GM19043 (cell line): ENCODE measurements at regions not wholly inside any gene's neighbourhood (a gene's known extent, or its start where the extent isn't known, plus 50 kb on each side); places are given as distances from the start of the nearest gene placed in this dataset.

ENCODE experiments used
- ATAC-seq: cut with Tn5 transposase; IDR thresholded peaks from one replicate; pipeline ENCODE4 v1.9.1; 2021; ENCODE audit warnings: low read depth; ENCODE audit not compliant: unreplicated experiment

- ATAC-seq, result no peak
Measured at GRCh38 chr3:30290479-30290878, 315.9 kb upstream of the TGFBR2 start.

DNA sequence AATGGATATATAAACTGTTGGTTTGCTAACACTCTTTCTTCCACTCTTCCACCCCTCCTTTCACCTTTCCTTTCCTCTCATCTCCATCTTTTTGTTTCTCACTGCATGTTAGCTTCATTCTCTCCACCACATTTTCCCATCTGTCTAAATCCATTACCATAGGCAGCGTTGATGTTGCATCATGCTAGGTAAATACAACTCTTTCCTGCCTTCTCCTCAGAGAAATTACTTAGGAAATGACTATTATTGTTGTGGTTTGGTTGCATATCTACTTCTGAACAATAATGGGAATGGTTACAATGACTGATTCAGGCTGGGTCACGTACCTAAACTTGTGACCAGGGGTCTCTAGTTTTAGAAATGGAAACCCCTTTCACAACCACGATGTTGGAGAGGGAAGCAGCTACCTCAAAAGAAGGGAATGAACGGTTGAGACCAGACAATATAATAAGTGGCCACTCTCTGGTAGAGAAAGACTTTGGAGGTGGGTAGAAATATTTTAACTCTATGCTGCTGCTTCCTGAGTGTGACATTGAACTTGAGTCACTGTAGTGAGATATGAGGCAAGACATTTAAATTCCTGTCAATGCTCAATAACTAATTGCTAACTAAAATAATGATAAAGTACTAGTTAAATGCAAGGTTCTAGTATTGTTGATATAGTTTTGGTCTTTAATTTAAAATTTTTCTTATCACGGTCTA, 314.1 kb upstream of the TGFBR2 start:
- ATAC-seq, result no peak

GRCh38 chr3:30293621-30294240, 312.7 kb upstream of the TGFBR2 start:
- ATAC-seq, result no peak

DNA sequence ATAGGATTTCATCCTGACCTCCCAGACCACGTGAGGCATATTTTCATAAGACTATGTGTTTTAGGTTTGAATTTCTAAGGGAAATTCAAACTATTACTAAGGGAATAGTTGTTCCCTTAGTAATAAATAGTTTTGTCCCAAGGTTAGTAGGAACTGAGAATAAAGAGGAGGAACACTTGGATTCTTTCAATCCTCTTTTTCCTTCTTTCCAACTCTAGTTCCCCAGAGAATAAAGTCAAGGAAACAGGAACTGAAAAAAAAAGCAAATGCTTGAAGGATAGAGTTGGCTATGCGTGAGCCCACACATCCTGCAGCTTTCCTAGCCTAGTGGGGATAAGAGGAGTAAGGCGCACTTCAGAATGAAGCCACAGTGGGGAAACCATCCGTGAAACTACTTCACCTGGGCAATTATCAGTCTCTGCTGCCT, 312.1 kb upstream of the TGFBR2 start:
- ATAC-seq, result no peak

DNA sequence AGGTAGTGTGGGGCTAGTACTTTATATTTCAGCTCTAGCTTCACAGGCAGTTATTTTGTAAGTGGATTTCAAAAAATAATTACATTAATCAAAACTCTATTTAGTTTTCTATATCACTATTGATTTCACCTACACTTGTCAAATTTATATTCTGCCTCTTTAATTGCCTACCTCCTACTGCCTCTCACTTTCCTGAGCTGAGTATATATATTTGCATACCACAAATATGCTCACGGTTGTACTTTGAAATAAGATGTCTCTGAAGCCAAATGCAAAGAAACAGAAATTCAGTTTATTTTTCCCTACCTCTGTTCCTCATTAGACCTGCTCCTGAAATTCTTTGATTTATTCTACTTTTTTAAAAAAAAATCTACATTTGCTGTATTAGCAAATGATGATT, 309.3 kb upstream of the TGFBR2 start:
- no peak for ATAC-seq

- ATAC-seq, result no peak
Measured at GRCh38 chr3:30299674-30300385, 306.6 kb upstream of the TGFBR2 start.

- ATAC-seq, result no peak
Measured at GRCh38 chr3:30300809-30301208, 305.6 kb upstream of the TGFBR2 start.

DNA sequence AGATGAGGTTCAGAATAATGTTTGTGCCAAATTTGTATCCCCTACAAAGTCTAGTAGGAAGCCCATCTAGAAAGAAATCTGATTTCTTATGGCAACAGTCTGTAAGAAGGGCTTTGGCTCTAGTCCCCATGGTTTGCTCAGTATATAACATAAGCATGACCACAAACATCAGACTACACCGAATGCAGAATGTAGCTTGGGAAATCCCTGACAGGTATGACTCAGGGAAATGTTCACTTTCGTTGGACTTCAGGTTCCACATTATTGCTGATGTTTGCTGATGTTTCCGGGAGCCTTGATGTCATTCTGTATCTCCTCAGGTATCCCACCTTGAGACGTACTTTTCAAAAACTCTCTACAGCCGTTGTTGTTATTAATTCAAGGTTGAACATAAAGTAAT, 304.4 kb upstream of the TGFBR2 start:
- ATAC-seq, result no peak

DNA sequence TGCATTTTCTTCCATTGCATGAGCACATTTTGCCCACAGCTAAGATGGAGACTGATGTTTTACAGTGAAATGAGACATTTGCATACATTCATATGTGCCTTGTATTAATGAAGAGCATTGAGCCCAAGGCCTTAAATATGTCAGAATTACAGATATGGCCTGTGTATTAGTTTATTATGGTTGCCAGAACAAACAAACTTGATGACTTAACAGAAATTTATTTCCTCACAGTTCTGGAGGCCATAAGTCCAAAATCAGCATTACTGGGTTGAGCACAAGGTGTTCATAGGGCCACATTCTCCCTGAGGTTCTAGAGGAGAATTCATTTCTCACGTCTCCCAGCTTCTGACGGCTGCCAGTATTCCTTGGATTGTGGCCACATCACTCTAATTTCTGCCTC, 302.6 kb upstream of the TGFBR2 start:
- no peak for ATAC-seq

GRCh38 chr3:30305021-30305420, 301.4 kb upstream of the TGFBR2 start:
- no peak for ATAC-seq

GRCh38 chr3:30306896-30307295, 299.5 kb upstream of the TGFBR2 start:
- ATAC-seq, result no peak

- no peak for ATAC-seq
Measured at GRCh38 chr3:30307372-30307950, 298.9 kb upstream of the TGFBR2 start.

DNA sequence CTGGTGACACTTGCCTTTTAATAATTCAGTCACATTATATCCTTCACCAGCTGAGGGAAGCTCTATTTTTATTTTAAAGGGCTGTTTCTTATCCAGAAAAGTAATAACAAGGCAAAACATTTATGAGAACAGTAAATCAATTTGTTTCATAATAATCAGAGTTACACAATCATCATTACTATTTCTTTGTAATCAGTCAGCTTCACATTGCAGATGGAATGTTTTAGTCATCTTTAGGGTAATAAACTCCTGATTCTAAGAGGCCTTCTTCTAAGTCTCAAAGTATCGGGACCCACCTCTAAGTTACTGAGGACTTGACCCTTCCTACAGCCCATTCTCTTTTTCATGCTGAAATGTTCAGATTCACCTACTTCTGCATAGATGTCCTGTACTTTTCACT, 298.3 kb upstream of the TGFBR2 start:
- ATAC-seq, result no peak

GRCh38 chr3:30309961-30310954, 296.1 kb upstream of the TGFBR2 start:
- ATAC-seq, result no peak

DNA sequence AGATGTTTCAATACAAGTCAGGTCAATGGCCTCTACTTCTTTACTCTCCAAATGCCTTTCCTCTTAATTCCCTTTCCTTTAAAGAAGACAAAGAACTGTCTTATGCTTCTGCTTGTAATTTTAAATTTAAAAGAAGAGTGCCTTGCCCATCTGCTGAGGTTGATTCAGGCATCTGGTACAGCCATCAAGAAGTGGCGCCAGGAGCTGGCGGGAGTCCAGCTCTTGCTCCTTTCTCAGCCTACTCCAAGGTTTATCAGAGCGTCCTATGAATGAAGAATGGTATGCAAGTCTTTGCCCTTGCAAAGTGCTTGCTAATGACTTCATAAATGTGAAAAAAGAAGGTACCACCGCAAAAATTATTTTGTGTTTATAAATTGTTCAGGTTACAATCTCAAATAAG, 294.6 kb upstream of the TGFBR2 start:
- ATAC-seq, result no peak

- no peak for ATAC-seq
Measured at GRCh38 chr3:30313840-30314239, 292.6 kb upstream of the TGFBR2 start.

- no peak for ATAC-seq
Measured at GRCh38 chr3:30314757-30315325, 291.6 kb upstream of the TGFBR2 start.

- no peak for ATAC-seq
Measured at GRCh38 chr3:30315447-30315846, 291.0 kb upstream of the TGFBR2 start.

DNA sequence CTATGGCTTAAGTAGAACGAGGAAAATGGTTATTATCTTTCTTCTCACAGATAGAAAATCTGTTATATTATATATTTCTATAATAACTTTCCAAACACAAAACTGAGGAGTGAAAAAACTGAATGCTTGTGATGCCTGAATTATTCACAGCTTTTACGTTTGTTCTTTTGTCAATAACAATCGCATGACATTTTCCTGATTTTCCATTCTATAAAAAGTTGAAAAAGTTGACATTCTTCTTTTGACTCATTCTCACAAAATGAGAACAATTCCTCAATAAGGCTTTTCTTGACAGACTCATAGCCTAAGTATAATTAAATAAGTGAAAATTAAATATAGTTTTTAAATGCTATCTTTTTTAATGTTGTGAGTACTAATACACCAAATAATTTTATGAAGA, 288.8 kb upstream of the TGFBR2 start:
- ATAC-seq, result no peak

- no peak for ATAC-seq
Measured at GRCh38 chr3:30318110-30318509, 288.3 kb upstream of the TGFBR2 start.
